ENCODE measurements at regions not wholly inside any gene's neighbourhood (a gene's known extent, or its start where the extent isn't known, plus 50 kb on each side); places are given as distances from the start of the nearest gene placed in this dataset.
A peak's percentile ranks its signal among the peaks of the same experiment; 100 is the strongest.

GRCh38 chr4:10180603-10180926 lies 64.0 kb upstream of the WDR1 start:
- in situ Hi-C loops (cut with MboI; ENCODE audit: low sequenced_read_pairs), result loop anchor here (25.0 kb wide), 1 partner anchor 93 kb away; no protein-coding TSS in a partner anchor
- peak overlapping the region; percentile 34; the same call in 1 of the 2 replicates for H3K4me2 ChIP-seq (ENCODE audit: low read depth, low read length)
- H4K91ac ChIP-seq (ENCODE audit: insufficient read depth, low read depth, low read length), result peak overlapping the region; percentile 88

More at GRCh38 chr4:10180603-10180926, 64.0 kb upstream of the WDR1 start:
- Histone ChIP-seq H3K9ac (ENCODE audit: low read depth, low read length) (no peak overlapping the region), H4K5ac (ENCODE audit: low read depth, low read length) (peak overlapping the region; percentile 96; the same call in 1 of the 2 replicates), H4K20me1 (ENCODE audit: insufficient read depth, low read length) (no peaks in the 10 kb centered on the region), H3K14ac (replicated peaks; ENCODE audit: low read depth, low read length) (no peak overlapping the region), H3K79me1 (ENCODE audit: low read depth in 1 of 2, low read length in 2 of 2) (no peaks in the 10 kb centered on the region), H3K4ac (ENCODE audit: low read depth, low read length) (peak overlapping the region; percentile 77; the same call in 1 of the 2 replicates), H3K27me3 (ENCODE audit: control insufficient read depth, insufficient read depth, low read length) (no peaks in the 10 kb centered on the region), H2AK9ac (replicated peaks; ENCODE audit: low read depth, low read length, poor library complexity) (no peak overlapping the region), H3K9me1 (ENCODE audit: insufficient read depth, low read length) (0 out of 2 replicates have a peak, but pooled peaks cover 4% of the 10 kb centered on the region), H3K23ac (ENCODE audit: low read depth, low read length) (peak overlapping the region; percentile 31; the same call in 1 of the 2 replicates), H2AFZ (replicated peaks; ENCODE audit: low read length, poor library complexity) (no peak overlapping the region), H3K4me3 (ENCODE audit: insufficient read depth, low read depth, low read length) (no peak overlapping the region), H2BK120ac (ENCODE audit: low read depth, low read length) (peak overlapping the region; percentile 66), H3K18ac (ENCODE audit: low read depth, low read length) (peak overlapping the region; percentile 100; the same call in 1 of the 2 replicates), H2BK5ac (ENCODE audit: low read depth, low read length, poor library complexity, severe bottlenecking) (peak overlapping the region; percentile 99), H3K9me3 (ENCODE audit: control insufficient read depth, insufficient read depth, low read length) (no peaks in the 10 kb centered on the region), H2BK20ac (ENCODE audit: low read depth, low read length) (peak overlapping the region; percentile 64; the same call in 1 of the 2 replicates), H3K4me1 (ENCODE audit: control insufficient read depth, insufficient read depth, low read length) (peaks cover 11% of the 10 kb centered on the region; the same call in 1 of the 2 replicates), H2AK5ac (ENCODE audit: low read depth, low read length) (no peak overlapping the region), H4K8ac (ENCODE audit: low read depth in 2 of 2, low read length in 2 of 2) (peak overlapping the region; percentile 47 to 59; a peak in 3 of 4 replicates), H2BK15ac (ENCODE audit: low read depth, low read length) (no peak overlapping the region; the same call in 2 of the 3 replicates), H3K56ac (ENCODE audit: extremely low read depth, insufficient read depth, low read length) (peak overlapping the region; percentile 41; the same call in 1 of the 2 replicates), H3K36me3 (ENCODE audit: control insufficient read depth, insufficient read depth, low read length) (no peaks in the 10 kb centered on the region), H3K27ac (ENCODE audit: insufficient read depth, low read length) (peak overlapping the region; percentile 61; the same call in 1 of the 2 replicates)
- ATAC-seq (ENCODE audit: low read depth), result no peak
- intact Hi-C loops (cut with micrococcal nuclease) (no loop called here), dilution Hi-C loops (cut with HindIII; ENCODE audit: low sequenced_read_pairs, unreplicated experiment) (no loop called here)
- no peak for DNase-seq
- no TSS peak for BruUV-seq (replicated peaks)
- 50% methylated on average over 1 of the region's 1 CpG; no CpG with 5 or more reads in 1 of the 2 experiments for WGBS, 2 experiments (ENCODE audit: extremely low coverage in 2 of 2, insufficient read length in 1 of 2)
- POLR2A ChIA-PET (ENCODE audit: unreplicated experiment), result no interaction called here
- CTCF ChIA-PET, result no interaction called here
- no peak for TF ChIP-seq MXI1 (IDR thresholded peaks at IDR 0.05; ENCODE audit: borderline replicate concordance, low read depth, low read length)
- no peak for TF ChIP-seq CHD1 (IDR thresholded peaks at IDR 0.05; ENCODE audit: low read depth, low read length)
